ENCODE measurements at regions not wholly inside any gene's neighbourhood (a gene's known extent, or its start where the extent isn't known, plus 50 kb on each side); places are given as distances from the start of the nearest gene placed in this dataset.

DNA sequence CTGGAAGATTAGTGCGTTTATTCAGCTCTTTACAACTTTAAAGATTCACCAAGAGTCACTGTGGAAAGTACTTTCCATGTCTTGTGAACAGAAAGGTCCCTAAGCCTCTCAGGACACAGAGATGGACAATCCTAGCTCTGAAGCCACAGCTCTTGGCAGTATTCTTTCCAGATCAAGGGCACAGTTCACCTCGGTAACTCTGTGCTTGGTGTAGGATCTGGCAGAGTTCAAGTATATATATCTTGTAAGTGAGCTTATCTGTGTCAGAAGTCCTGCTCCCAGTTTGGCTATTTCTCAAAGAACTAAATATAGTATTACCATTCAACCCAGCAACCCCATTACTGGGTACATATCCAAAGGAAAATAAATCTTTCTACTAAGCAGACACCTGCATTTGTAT, 183.7 kb downstream of the CBLN1 start:
- Mint-ChIP-seq H3K4me3 (no peak overlapping the region), H3K4me1 (ENCODE audit: unreplicated experiment) (no peaks in the 10 kb centered on the region), H3K27ac (no peak overlapping the region), H3K9me3 (no peaks in the 10 kb centered on the region), H3K27me3 (peaks cover 15% of the 10 kb centered on the region), H3K36me3 (no peaks in the 10 kb centered on the region)
- TF ChIP-seq, protein P1, sequence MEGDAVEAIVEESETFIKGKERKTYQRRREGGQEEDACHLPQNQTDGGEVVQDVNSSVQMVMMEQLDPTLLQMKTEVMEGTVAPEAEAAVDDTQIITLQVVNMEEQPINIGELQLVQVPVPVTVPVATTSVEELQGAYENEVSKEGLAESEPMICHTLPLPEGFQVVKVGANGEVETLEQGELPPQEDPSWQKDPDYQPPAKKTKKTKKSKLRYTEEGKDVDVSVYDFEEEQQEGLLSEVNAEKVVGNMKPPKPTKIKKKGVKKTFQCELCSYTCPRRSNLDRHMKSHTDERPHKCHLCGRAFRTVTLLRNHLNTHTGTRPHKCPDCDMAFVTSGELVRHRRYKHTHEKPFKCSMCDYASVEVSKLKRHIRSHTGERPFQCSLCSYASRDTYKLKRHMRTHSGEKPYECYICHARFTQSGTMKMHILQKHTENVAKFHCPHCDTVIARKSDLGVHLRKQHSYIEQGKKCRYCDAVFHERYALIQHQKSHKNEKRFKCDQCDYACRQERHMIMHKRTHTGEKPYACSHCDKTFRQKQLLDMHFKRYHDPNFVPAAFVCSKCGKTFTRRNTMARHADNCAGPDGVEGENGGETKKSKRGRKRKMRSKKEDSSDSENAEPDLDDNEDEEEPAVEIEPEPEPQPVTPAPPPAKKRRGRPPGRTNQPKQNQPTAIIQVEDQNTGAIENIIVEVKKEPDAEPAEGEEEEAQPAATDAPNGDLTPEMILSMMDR (conservative IDR thresholded peaks at IDR 0.05), result no peak
- DNase-seq (ENCODE audit: extremely low spot score, unreplicated experiment), result no peak

DNA sequence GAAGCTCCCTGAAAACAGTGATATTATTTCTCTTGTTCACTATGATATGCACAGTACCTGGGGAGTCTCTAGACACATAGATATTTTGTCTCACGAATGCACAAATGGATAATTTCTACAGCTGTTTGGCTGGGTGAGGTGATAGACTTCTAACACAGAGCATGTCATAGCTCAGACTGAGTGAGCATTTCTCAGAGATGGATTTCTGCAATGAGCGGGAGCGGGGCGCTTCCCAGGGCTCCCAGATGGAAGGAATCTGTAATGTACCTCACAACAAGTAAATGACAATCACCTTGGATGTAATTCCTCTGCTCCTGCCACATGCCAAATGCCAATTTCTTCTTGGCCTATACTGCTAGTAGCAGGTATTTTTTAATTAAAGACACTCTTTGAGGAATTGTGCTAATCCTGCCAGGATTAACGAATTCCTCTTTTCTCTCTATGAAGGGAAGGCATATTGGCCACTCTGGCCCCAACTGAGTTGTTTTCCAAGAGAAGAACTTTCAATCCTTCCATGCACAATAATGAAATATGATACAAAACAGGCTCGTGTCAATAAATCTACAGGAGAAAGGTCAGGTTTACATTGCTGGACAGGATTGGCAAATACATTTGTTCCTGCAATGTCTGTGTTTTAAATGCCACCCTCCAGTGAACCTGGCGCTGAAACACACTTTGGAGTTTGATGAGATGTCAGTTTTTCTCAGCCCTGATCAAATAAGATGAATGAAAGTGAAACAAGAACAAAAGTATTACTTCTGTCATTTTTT, 185.3 kb downstream of the CBLN1 start:
- no peaks in the 10 kb centered on the region for H3K4me1 Mint-ChIP-seq (ENCODE audit: unreplicated experiment)
- no peaks in the 10 kb centered on the region for H3K9me3 Mint-ChIP-seq
- DNase-seq (ENCODE audit: extremely low spot score, unreplicated experiment), result no peak
- no peak overlapping the region for H3K27ac Mint-ChIP-seq
- no peak overlapping the region for H3K4me3 Mint-ChIP-seq
- TF ChIP-seq, protein P1 (conservative IDR thresholded peaks at IDR 0.05), result no peak
- H3K27me3 Mint-ChIP-seq, result peaks cover 15% of the 10 kb centered on the region
- no peaks in the 10 kb centered on the region for H3K36me3 Mint-ChIP-seq

DNA sequence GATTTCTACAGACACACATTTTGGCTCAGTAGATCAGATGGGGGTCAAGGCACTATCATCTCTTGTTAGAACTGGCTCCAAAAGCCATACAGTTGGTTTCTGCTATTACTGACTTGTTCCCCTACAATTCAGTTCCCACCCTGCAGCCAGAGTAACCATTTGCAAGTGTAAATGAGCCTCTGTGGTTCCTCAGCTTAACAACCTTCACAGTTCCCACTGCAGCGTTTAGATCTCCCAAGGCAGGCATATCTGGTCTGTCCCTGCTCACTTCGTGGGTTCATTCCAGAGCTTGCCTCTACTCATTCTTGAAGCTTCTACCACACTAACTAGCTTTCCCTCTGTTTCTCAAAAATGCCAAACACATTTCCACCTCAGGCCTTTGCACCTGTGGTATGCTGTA, 186.1 kb downstream of the CBLN1 start:
- Mint-ChIP-seq H3K4me3 (no peak overlapping the region), H3K4me1 (ENCODE audit: unreplicated experiment) (no peaks in the 10 kb centered on the region), H3K36me3 (no peaks in the 10 kb centered on the region), H3K27me3 (peaks cover 15% of the 10 kb centered on the region), H3K9me3 (no peaks in the 10 kb centered on the region), H3K27ac (no peak overlapping the region)
- TF ChIP-seq, protein P1 (conservative IDR thresholded peaks at IDR 0.05), result no peak
- DNase-seq (ENCODE audit: extremely low spot score, unreplicated experiment), result no peak

DNA sequence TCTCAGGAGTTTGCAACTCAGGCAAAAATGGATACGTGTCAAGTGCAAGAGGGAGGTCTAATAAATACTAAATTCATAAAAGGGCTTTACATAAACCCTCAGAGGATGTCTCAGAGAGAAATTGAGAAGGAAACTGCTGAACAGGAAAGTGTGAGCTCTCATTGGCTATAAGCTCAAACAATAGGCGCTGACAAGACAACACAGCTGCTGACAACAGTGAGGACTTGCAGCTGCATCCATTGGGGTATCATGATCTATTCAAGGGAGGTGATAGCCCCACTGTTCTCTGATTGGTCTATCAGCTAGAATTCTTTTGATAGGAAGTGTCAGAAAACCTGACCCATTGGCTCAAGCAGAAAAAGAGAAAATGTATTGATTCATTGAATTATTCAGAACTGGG, 187.2 kb downstream of the CBLN1 start:
- no peaks in the 10 kb centered on the region for H3K9me3 Mint-ChIP-seq
- no peak overlapping the region for H3K4me3 Mint-ChIP-seq
- no peaks in the 10 kb centered on the region for H3K36me3 Mint-ChIP-seq
- no peak overlapping the region for H3K27ac Mint-ChIP-seq
- H3K27me3 Mint-ChIP-seq, result peaks cover 15% of the 10 kb centered on the region
- no peaks in the 10 kb centered on the region for H3K4me1 Mint-ChIP-seq (ENCODE audit: unreplicated experiment)
- TF ChIP-seq, protein P1 (conservative IDR thresholded peaks at IDR 0.05), result no peak
- DNase-seq (ENCODE audit: extremely low spot score, unreplicated experiment), result no peak

DNA sequence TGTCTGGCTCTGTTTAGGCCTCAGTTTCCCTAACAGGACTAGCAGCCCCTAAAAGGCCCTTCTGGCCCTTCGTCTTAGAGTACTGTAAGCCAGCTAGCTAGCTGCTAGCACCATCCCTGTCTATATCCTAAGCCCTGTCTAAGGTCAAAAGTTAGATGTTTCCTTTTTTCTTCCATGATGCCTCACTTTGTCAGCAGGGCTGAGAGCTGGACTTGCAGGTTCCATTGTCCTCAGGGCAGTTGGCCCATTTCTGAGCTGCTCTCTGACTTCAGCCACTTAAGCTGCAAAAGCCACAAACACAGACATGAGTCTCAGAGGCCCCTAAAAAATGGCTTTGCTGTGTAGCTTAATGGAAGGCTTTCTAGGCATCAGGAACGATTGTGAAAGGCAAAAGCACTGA, 187.7 kb downstream of the CBLN1 start:
- TF ChIP-seq, protein P1 (conservative IDR thresholded peaks at IDR 0.05), result no peak
- Mint-ChIP-seq H3K36me3 (no peaks in the 10 kb centered on the region), H3K27ac (no peak overlapping the region), H3K4me1 (ENCODE audit: unreplicated experiment) (no peaks in the 10 kb centered on the region), H3K27me3 (peaks cover 15% of the 10 kb centered on the region), H3K9me3 (no peaks in the 10 kb centered on the region), H3K4me3 (no peak overlapping the region)
- DNase-seq (ENCODE audit: extremely low spot score, unreplicated experiment), result no peak

All from type B pancreatic cell (in vitro differentiated cells).